Tibial artery (tissue), 4 donors: ENCODE measurements at regions not wholly inside any gene's neighbourhood (a gene's known extent, or its start where the extent isn't known, plus 50 kb on each side); places are given as distances from the start of the nearest gene placed in this dataset.

Experiments
- DNase-seq, 2 donors: peaks; one replicate each; pipeline ENCODE4 v3.0.0-alpha.2; 2019
- H3K27ac ChIP-seq, 2 donors: fragments of 200-600 bp; sonication (generic) in 1 of 2; 1 replicate in 1 of 2; 2 replicates in 1 of 2; pipeline ENCODE4 v1.5.1; 2018 to 2019; ENCODE audit warnings: mild to moderate bottlenecking in 1 of 2
- H3K27me3 ChIP-seq, 2 donors: fragments of 200-600 bp; sonication (generic) in 1 of 2; one replicate each; pipeline versions ENCODE4 v1.5.1 to v1.6.0; 2016 to 2019
- H3K36me3 ChIP-seq, 3 donors: fragments of 200-600 bp; sonication (generic) in 2 of 3; one replicate each; pipeline ENCODE4 v1.5.1; 2016 to 2019; ENCODE audit warnings: mild to moderate bottlenecking in 2 of 3
- H3K4me1 ChIP-seq, 4 donors: fragments of 200-600 bp; sonication (generic) in 2 of 4; 1 replicate in 3 of 4; 2 replicates in 1 of 4; pipeline ENCODE4 v1.5.1; 2016 to 2019
- H3K4me3 ChIP-seq, 2 donors: fragments of 200-600 bp; sonication (generic) in 1 of 2; 1 replicate in 1 of 2; 2 replicates in 1 of 2; pipeline ENCODE4 v1.5.1; 2018 to 2019; ENCODE audit warnings: mild to moderate bottlenecking in 2 of 2
- H3K9me3 ChIP-seq, 3 donors: fragments of 200-600 bp; sonication (generic) in 1 of 3; one replicate each; pipeline ENCODE4 v1.5.1; 2016 to 2019
- intact Hi-C: fragments of 100-400 bp; cut with DNase I; formaldehyde crosslinking; loops from one replicate; pipeline ENCODE4 v1.15.0; 2023; ENCODE audit warnings: low total_unique reads
- TF ChIP-seq, protein P1 (sequence below), 2 experiments: fragments of 200-600 bp in 1 of 2; fragments of 450-650 bp in 1 of 2; IDR thresholded peaks; one replicate each; pipeline ENCODE4 v1.5.1; 2017 to 2019; ENCODE audit warnings: antibody characterized with exemption in 2 of 2, mild to moderate bottlenecking in 1 of 2, moderate library complexity in 1 of 2

DNA sequence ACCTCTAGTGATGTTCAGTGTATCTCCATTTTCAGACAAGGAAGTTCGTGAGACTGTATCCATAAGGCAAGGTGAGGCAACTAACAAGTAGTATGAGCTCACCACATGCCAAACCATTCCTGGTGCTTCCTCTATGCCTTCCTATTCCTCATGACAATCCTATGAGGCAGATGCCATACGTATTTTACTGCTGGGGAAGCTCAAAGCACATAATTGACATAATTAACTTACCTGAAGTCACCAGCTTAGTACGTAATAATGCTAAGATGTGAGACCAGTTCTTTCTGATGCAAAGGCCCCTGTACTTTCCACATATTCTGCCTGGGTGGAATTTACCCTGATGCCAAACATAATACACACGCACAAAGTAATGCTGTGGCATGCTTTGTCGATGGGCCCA is 83.6 kb upstream of the NFIA start:
- Histone ChIP-seq H3K27me3 (no peaks in the 10 kb centered on the region), H3K4me1 (peaks cover 0 to 19% (median 0%) of the 10 kb centered on the region in 4 donors), H3K27ac (peak overlapping the region in 1 of 2 donors; percentile 5), H3K9me3 (no peaks in the 10 kb centered on the region), H3K4me3 (no peak overlapping the region), H3K36me3 (no peaks in the 10 kb centered on the region)
- TF ChIP-seq, protein P1, sequence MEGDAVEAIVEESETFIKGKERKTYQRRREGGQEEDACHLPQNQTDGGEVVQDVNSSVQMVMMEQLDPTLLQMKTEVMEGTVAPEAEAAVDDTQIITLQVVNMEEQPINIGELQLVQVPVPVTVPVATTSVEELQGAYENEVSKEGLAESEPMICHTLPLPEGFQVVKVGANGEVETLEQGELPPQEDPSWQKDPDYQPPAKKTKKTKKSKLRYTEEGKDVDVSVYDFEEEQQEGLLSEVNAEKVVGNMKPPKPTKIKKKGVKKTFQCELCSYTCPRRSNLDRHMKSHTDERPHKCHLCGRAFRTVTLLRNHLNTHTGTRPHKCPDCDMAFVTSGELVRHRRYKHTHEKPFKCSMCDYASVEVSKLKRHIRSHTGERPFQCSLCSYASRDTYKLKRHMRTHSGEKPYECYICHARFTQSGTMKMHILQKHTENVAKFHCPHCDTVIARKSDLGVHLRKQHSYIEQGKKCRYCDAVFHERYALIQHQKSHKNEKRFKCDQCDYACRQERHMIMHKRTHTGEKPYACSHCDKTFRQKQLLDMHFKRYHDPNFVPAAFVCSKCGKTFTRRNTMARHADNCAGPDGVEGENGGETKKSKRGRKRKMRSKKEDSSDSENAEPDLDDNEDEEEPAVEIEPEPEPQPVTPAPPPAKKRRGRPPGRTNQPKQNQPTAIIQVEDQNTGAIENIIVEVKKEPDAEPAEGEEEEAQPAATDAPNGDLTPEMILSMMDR (IDR thresholded peaks at IDR 0.05): no peak
- no peak for DNase-seq
- intact Hi-C loops: loop anchor here (5.0 kb wide), 1 partner anchor 266 kb away; no protein-coding TSS in a partner anchor

DNA sequence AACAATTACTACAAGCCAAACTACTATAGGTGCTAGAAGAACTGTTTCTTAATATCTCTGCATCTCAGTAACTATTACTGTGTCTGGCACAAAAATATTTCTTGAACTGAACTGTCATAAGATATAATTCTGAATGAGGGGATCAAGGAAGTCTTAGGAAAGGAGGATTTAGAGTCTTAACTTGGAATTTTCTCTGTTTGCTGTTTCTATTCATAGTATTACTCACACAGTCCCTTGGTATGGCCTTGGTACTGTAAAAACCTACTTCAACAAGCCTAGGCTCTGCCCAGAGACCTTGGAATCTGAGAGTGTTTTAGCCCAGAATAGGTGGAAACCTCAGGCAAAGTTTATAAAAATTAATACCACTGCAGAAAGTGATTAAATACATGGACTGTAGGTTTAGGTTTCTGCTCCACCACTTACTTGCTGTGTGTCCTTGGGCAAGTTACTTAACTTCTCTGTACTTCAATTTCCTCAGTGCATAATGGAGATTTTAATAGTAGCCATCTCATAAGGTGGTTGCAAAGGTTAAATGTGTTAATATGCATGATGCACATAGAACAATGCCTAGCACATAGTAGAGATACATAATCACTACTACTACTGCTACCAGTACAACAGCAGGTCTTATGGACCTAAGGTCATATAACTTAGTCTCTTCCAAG is 87.4 kb upstream of the NFIA start:
- Histone ChIP-seq H3K27me3 (no peaks in the 10 kb centered on the region), H3K4me3 (no peak overlapping the region), H3K27ac (no peak overlapping the region), H3K4me1 (peaks cover 0 to 56% (median 27%) of the 10 kb centered on the region in 4 donors), H3K9me3 (no peaks in the 10 kb centered on the region), H3K36me3 (no peaks in the 10 kb centered on the region)
- intact Hi-C loops: loop anchor here (5.0 kb wide), 1 partner anchor 263 kb away; no protein-coding TSS in a partner anchor
- DNase-seq: no peak
- TF ChIP-seq, protein P1 (IDR thresholded peaks at IDR 0.05): no peak

DNA sequence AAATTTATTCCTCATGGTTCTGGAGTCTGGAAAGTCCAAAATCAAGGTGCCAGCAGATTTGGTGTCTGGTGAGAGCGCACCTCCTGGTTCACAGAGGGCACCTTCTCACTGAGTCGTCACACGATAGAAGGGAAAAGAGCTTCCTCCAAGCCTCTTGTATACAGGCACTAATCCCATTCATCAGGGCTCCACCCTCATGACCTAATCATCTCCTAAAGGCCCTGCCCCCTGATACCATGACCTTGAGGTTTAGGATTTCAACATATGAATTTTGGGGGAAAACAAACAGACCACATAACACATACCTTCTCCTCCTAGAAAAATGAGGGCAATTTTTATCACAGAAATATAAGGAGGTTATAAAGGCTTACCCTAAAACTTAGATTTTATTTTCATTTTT is 88.0 kb upstream of the NFIA start:
- Histone ChIP-seq H3K4me1 (peaks cover 0 to 62% (median 33%) of the 10 kb centered on the region in 4 donors), H3K36me3 (no peaks in the 10 kb centered on the region), H3K9me3 (no peaks in the 10 kb centered on the region), H3K4me3 (no peak overlapping the region), H3K27me3 (no peaks in the 10 kb centered on the region), H3K27ac (peak overlapping the region in 1 of 2 donors; percentile 18)
- TF ChIP-seq, protein P1 (IDR thresholded peaks at IDR 0.05): no peak
- no peak for DNase-seq
- intact Hi-C loops: no loop called here

DNA sequence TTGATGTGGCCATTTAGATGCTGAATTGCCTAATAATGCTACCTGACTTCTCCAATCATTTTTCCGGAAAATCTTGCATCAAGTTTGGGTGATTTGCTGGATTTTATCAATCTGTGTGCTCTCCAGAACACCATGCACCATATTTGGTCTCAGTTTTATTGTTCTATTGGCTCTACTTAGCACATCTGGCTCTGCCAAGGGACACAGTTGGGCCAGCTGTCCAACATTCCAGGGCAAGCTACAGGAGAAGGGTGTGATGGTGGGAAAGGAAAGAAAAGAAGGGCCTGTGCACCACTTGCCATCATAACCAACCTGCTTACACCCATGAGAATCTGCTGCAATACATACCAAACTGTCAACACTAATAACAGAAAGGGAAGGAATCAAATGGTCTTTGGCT is 90.2 kb upstream of the NFIA start:
- H3K9me3 ChIP-seq: no peaks in the 10 kb centered on the region
- peak overlapping the region; percentile 59 to 68 for H3K27ac ChIP-seq
- intact Hi-C loops: no loop called here
- H3K4me3 ChIP-seq: no peak overlapping the region
- TF ChIP-seq, protein P1 (IDR thresholded peaks at IDR 0.05): no peak
- no peak for DNase-seq
- H3K4me1 ChIP-seq: peaks cover 0 to 59% (median 36%) of the 10 kb centered on the region in 4 donors
- no peaks in the 10 kb centered on the region for H3K27me3 ChIP-seq
- no peaks in the 10 kb centered on the region for H3K36me3 ChIP-seq

DNA sequence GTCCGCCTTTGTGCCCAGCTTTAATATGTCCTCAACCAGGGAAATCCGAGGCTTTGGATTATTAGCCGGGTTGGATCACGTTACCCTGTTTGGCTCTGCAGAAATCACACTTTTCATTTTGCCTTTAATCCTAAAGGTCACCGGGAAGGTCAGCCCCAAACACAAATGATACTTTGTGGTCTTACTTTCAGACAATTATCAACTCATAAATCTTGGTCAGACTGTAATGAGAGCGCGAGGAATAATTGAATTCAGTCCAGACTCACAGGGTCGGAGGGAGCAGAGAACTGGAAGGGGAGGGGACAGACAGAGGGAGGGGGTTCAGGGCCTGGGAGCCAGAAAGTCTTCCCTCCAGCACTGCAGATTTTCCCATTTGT is 91.7 kb upstream of the NFIA start:
- intact Hi-C loops: no loop called here
- no peak overlapping the region for H3K4me3 ChIP-seq
- H3K27ac ChIP-seq: peak overlapping the region; percentile 59 to 68
- no peaks in the 10 kb centered on the region for H3K27me3 ChIP-seq
- H3K4me1 ChIP-seq: peaks cover 0 to 59% (median 36%) of the 10 kb centered on the region in 4 donors
- TF ChIP-seq, protein P1 (IDR thresholded peaks at IDR 0.05): no peak
- no peak for DNase-seq
- no peaks in the 10 kb centered on the region for H3K36me3 ChIP-seq
- H3K9me3 ChIP-seq: no peaks in the 10 kb centered on the region
